ENCODE measurements at regions not wholly inside any gene's neighbourhood (a gene's known extent, or its start where the extent isn't known, plus 50 kb on each side); places are given as distances from the start of the nearest gene placed in this dataset.

- TF ChIP-seq TOX (CRISPR knock-in tag; IDR thresholded peaks at IDR 0.05; ENCODE audit: borderline replicate concordance): no peak
- TF ChIP-seq ESRRG (CRISPR knock-in tag; IDR thresholded peaks at IDR 0.05): no peak
- no peak for TF ChIP-seq ZNF70 (CRISPR knock-in tag; IDR thresholded peaks at IDR 0.05)
- no peak for TF ChIP-seq ZNF8 (CRISPR knock-in tag; IDR thresholded peaks at IDR 0.05)
- ATAC-seq: no peak
Measured at GRCh38 chr7:113202284-113202683, 83.9 kb upstream of the SMIM30 start.

DNA sequence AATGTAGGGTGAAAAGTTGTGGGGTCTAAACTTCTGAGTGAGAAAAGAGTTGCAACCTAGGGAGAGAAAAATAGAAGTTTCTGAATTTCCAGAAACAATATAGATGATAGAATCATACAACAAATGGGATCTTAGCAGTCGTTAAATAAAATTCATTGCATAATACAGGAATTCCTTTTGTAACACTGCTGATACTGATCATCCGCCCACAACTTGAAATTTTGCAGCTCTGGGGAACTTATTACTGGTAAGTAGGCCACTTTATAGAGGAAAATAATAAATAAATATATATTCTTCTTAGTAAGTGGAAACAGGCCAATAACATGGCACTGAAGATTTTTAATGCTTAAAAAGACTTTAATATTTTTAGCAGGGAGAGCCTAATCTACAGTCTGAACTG lies 81.9 kb upstream of the SMIM30 start:
- TF ChIP-seq, protein P1, sequence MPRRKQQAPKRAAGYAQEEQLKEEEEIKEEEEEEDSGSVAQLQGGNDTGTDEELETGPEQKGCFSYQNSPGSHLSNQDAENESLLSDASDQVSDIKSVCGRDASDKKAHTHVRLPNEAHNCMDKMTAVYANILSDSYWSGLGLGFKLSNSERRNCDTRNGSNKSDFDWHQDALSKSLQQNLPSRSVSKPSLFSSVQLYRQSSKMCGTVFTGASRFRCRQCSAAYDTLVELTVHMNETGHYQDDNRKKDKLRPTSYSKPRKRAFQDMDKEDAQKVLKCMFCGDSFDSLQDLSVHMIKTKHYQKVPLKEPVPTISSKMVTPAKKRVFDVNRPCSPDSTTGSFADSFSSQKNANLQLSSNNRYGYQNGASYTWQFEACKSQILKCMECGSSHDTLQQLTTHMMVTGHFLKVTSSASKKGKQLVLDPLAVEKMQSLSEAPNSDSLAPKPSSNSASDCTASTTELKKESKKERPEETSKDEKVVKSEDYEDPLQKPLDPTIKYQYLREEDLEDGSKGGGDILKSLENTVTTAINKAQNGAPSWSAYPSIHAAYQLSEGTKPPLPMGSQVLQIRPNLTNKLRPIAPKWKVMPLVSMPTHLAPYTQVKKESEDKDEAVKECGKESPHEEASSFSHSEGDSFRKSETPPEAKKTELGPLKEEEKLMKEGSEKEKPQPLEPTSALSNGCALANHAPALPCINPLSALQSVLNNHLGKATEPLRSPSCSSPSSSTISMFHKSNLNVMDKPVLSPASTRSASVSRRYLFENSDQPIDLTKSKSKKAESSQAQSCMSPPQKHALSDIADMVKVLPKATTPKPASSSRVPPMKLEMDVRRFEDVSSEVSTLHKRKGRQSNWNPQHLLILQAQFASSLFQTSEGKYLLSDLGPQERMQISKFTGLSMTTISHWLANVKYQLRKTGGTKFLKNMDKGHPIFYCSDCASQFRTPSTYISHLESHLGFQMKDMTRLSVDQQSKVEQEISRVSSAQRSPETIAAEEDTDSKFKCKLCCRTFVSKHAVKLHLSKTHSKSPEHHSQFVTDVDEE (CRISPR knock-in tag; IDR thresholded peaks at IDR 0.05): no peak
- TF ChIP-seq ZFP30 (CRISPR knock-in tag; IDR thresholded peaks at IDR 0.05) (no peak), ZC3H10 (CRISPR knock-in tag; IDR thresholded peaks at IDR 0.05) (no peak), ESRRG (CRISPR knock-in tag; IDR thresholded peaks at IDR 0.05) (no peak), ZNF565 (CRISPR knock-in tag; conservative IDR thresholded peaks at IDR 0.05; ENCODE audit: low read depth) (no peak), SNAI2 (CRISPR knock-in tag; IDR thresholded peaks at IDR 0.05) (no peak), ARNTL (CRISPR knock-in tag; IDR thresholded peaks at IDR 0.05; ENCODE audit: borderline replicate concordance, low read depth) (no peak), ZNF8 (CRISPR knock-in tag; IDR thresholded peaks at IDR 0.05) (no peak), TOX (CRISPR knock-in tag; IDR thresholded peaks at IDR 0.05; ENCODE audit: borderline replicate concordance) (no peak)
- TF ChIP-seq, protein P2, sequence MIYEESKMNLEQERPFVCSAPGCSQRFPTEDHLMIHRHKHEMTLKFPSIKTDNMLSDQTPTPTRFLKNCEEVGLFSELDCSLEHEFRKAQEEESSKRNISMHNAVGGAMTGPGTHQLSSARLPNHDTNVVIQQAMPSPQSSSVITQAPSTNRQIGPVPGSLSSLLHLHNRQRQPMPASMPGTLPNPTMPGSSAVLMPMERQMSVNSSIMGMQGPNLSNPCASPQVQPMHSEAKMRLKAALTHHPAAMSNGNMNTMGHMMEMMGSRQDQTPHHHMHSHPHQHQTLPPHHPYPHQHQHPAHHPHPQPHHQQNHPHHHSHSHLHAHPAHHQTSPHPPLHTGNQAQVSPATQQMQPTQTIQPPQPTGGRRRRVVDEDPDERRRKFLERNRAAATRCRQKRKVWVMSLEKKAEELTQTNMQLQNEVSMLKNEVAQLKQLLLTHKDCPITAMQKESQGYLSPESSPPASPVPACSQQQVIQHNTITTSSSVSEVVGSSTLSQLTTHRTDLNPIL (CRISPR knock-in tag; IDR thresholded peaks at IDR 0.05; ENCODE audit: low read depth): no peak
- no peak for ATAC-seq

DNA sequence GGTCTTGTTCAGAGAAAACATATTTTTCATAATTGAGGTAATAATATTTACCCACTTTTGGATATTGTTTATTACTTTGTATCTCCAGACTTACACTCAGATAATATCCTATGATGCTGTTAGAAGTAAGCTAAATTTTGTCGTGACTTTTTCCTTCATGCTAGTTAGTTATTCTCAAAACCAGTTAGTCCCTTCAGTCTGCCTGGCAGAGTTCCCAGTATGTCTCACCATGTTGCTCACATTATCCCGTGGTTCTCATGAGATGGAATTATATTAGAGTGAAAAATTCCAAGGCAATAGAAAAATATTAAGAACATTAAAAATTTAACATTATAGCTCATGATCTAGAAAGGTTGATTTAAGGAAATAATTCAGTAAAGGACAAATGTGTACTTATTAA lies 81.5 kb upstream of the SMIM30 start:
- no peak for ATAC-seq
- TF ChIP-seq BACH2 (CRISPR knock-in tag; IDR thresholded peaks at IDR 0.05; ENCODE audit: borderline replicate concordance) (no peak), TOX (CRISPR knock-in tag; IDR thresholded peaks at IDR 0.05; ENCODE audit: borderline replicate concordance) (no peak), GLIS3 (CRISPR knock-in tag; IDR thresholded peaks at IDR 0.05) (no peak), ZC3H10 (CRISPR knock-in tag; IDR thresholded peaks at IDR 0.05) (no peak), TCF4 (CRISPR knock-in tag; IDR thresholded peaks at IDR 0.05; ENCODE audit: borderline replicate concordance) (no peak)
- TF ChIP-seq, protein P3, sequence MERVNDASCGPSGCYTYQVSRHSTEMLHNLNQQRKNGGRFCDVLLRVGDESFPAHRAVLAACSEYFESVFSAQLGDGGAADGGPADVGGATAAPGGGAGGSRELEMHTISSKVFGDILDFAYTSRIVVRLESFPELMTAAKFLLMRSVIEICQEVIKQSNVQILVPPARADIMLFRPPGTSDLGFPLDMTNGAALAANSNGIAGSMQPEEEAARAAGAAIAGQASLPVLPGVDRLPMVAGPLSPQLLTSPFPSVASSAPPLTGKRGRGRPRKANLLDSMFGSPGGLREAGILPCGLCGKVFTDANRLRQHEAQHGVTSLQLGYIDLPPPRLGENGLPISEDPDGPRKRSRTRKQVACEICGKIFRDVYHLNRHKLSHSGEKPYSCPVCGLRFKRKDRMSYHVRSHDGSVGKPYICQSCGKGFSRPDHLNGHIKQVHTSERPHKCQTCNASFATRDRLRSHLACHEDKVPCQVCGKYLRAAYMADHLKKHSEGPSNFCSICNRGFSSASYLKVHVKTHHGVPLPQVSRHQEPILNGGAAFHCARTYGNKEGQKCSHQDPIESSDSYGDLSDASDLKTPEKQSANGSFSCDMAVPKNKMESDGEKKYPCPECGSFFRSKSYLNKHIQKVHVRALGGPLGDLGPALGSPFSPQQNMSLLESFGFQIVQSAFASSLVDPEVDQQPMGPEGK (CRISPR knock-in tag; IDR thresholded peaks at IDR 0.05; ENCODE audit: borderline replicate concordance): no peak

- TF ChIP-seq ARNTL (CRISPR knock-in tag; IDR thresholded peaks at IDR 0.05; ENCODE audit: borderline replicate concordance, low read depth): no peak
- no peak for TF ChIP-seq OSR1 (CRISPR knock-in tag; IDR thresholded peaks at IDR 0.05)
- TF ChIP-seq TCF4 (CRISPR knock-in tag; IDR thresholded peaks at IDR 0.05; ENCODE audit: borderline replicate concordance): no peak
- TF ChIP-seq GLIS3 (CRISPR knock-in tag; IDR thresholded peaks at IDR 0.05): no peak
- TF ChIP-seq ISL1 (CRISPR knock-in tag; IDR thresholded peaks at IDR 0.05): no peak
- no peak for TF ChIP-seq CSRNP3 (CRISPR knock-in tag; IDR thresholded peaks at IDR 0.05)
- TF ChIP-seq ZFP3 (CRISPR knock-in tag; IDR thresholded peaks at IDR 0.05): no peak
- ATAC-seq: no peak
Measured at GRCh38 chr7:113199136-113199535, 80.8 kb upstream of the SMIM30 start.

DNA sequence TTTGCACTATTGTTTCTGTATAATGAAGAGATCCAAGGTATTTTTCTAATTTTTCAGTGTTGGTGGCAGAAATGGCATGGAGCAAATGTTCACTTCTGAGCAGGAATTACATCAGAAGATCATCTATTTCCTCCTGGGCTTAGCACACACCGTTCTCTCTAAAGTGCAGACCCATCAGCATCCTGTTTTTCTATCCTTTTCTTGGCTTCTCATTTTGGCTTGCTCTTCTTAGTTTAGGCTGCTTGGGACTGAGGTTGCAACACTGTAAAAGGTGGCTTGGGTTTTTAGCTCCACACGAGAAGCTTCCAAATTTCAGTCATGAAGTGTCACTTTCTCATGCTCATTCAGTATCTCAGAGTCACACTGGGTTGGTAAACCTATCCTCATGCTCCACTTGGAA lies 79.9 kb upstream of the SMIM30 start:
- no peak for ATAC-seq
- TF ChIP-seq ARNTL (CRISPR knock-in tag; IDR thresholded peaks at IDR 0.05; ENCODE audit: borderline replicate concordance, low read depth) (no peak), TCF4 (CRISPR knock-in tag; IDR thresholded peaks at IDR 0.05; ENCODE audit: borderline replicate concordance) (no peak), ESRRG (CRISPR knock-in tag; IDR thresholded peaks at IDR 0.05) (no peak), OSR1 (CRISPR knock-in tag; IDR thresholded peaks at IDR 0.05) (no peak), ISL1 (CRISPR knock-in tag; IDR thresholded peaks at IDR 0.05) (no peak), CSRNP3 (CRISPR knock-in tag; IDR thresholded peaks at IDR 0.05) (no peak), SNAI2 (CRISPR knock-in tag; IDR thresholded peaks at IDR 0.05) (no peak), ZNF70 (CRISPR knock-in tag; IDR thresholded peaks at IDR 0.05) (no peak), TOX (CRISPR knock-in tag; IDR thresholded peaks at IDR 0.05; ENCODE audit: borderline replicate concordance) (no peak), BACH2 (CRISPR knock-in tag; IDR thresholded peaks at IDR 0.05; ENCODE audit: borderline replicate concordance) (no peak), ZNF8 (CRISPR knock-in tag; IDR thresholded peaks at IDR 0.05) (no peak), ZNF565 (CRISPR knock-in tag; conservative IDR thresholded peaks at IDR 0.05; ENCODE audit: low read depth) (no peak), CSDC2 (CRISPR knock-in tag; IDR thresholded peaks at IDR 0.05) (no peak), PPARA (CRISPR knock-in tag; IDR thresholded peaks at IDR 0.05; ENCODE audit: borderline replicate concordance) (no peak), ZC3H10 (CRISPR knock-in tag; IDR thresholded peaks at IDR 0.05) (no peak)
- TF ChIP-seq, protein P1 (CRISPR knock-in tag; IDR thresholded peaks at IDR 0.05): no peak
